Keratinocyte (primary cell): ENCODE measurements at regions not wholly inside any gene's neighbourhood (a gene's known extent, or its start where the extent isn't known, plus 50 kb on each side); places are given as distances from the start of the nearest gene placed in this dataset.

Source experiments
- DNase-seq: peaks from one replicate; pipeline ENCODE4 v3.0.0-alpha.2; 2011; ENCODE audit warnings: low read depth, missing footprints, low spot score
- FAIRE-seq: peaks from 2 replicates; lab custom pipeline; 2011; peaks lifted over from hg19 to GRCh38; lab: Jason Lieb, UNC
- H2AFZ ChIP-seq: 2 replicates; pipeline ENCODE4 v1.6.0; 2012; ENCODE audit warnings: low read length, control low read depth, inconsistent platforms; ENCODE audit not compliant: control insufficient read depth
- H3K27ac ChIP-seq: 2 replicates; pipeline ENCODE4 v1.5.1; 2011; ENCODE audit warnings: low read length; ENCODE audit not compliant: control insufficient read depth, insufficient read depth
- H3K27me3 ChIP-seq: 3 replicates; pipeline ENCODE4 v1.6.0; 2011; ENCODE audit warnings: low read length; ENCODE audit not compliant: control insufficient read depth, insufficient read depth; ENCODE audit errors: extremely low read depth
- H3K36me3 ChIP-seq, 2 experiments: 2 replicates in 1 of 2; 3 replicates in 1 of 2; pipeline ENCODE4 v1.5.1; 2011; ENCODE audit warnings: low read length in 2 of 2, mild to moderate bottlenecking in 1 of 2; ENCODE audit not compliant: control insufficient read depth in 2 of 2, insufficient read depth in 2 of 2; ENCODE audit errors: extremely low read depth in 1 of 2
- H3K4me1 ChIP-seq: 3 replicates; pipeline ENCODE4 v1.5.1; 2011; ENCODE audit warnings: low read length; ENCODE audit not compliant: control insufficient read depth, insufficient read depth; ENCODE audit errors: extremely low read depth
- H3K4me2 ChIP-seq: 3 replicates; pipeline ENCODE4 v1.6.0; 2011; ENCODE audit warnings: low read depth, low read length; ENCODE audit not compliant: control insufficient read depth, insufficient read depth; ENCODE audit errors: extremely low read depth
- H3K4me3 ChIP-seq, 3 experiments: fragments of 200-600 bp in 1 of 3; sonication (generic) in 1 of 3; 2 replicates in 2 of 3; 3 replicates in 1 of 3; pipeline ENCODE4 v1.5.1; 2011 to 2016; ENCODE audit warnings: low read length in 3 of 3, mild to moderate bottlenecking in 3 of 3, control low read depth in 2 of 3, inconsistent platforms in 1 of 3, low read depth in 1 of 3, mixed read lengths in 1 of 3, mixed run types in 1 of 3, moderate library complexity in 1 of 3; ENCODE audit not compliant: control insufficient read depth in 2 of 3, insufficient read depth in 2 of 3; ENCODE audit errors: extremely low read depth in 1 of 3
- H3K79me2 ChIP-seq: 2 replicates; pipeline ENCODE4 v1.6.0; 2012; ENCODE audit warnings: low read length; ENCODE audit not compliant: control insufficient read depth, insufficient read depth
- H3K9ac ChIP-seq: 3 replicates; pipeline ENCODE4 v1.6.0; 2011; ENCODE audit warnings: low read length; ENCODE audit not compliant: control insufficient read depth, insufficient read depth; ENCODE audit errors: extremely low read depth
- H3K9me1 ChIP-seq: 3 replicates; pipeline ENCODE4 v1.6.0; 2011; ENCODE audit warnings: low read length; ENCODE audit not compliant: control insufficient read depth, insufficient read depth; ENCODE audit errors: extremely low read depth
- H3K9me3 ChIP-seq: 2 replicates; pipeline ENCODE4 v1.5.1; 2012; ENCODE audit warnings: low read depth, low read length; ENCODE audit not compliant: control insufficient read depth
- H4K20me1 ChIP-seq: 3 replicates; pipeline ENCODE4 v1.6.0; 2011; ENCODE audit warnings: low read length; ENCODE audit not compliant: control insufficient read depth, insufficient read depth; ENCODE audit errors: extremely low read depth
- EZH2 ChIP-seq: IDR thresholded peaks from one replicate; pipeline ENCODE4 v1.6.1; 2012; ENCODE audit warnings: inconsistent platforms, mild to moderate bottlenecking, low read length, moderate library complexity
- dilution Hi-C: fragments of 300-500 bp; cut with MboI; formaldehyde crosslinking; loops from one replicate; pipeline ENCODE4 v1.7.0; 2020; ENCODE audit warnings: low sequenced_read_pairs; ENCODE audit not compliant: extremely low pct_ligation_motif_present
- TF ChIP-seq, protein P1 (sequence below), 3 experiments: IDR thresholded peaks in 1 of 3; conservative IDR thresholded peaks in 1 of 3; optimal IDR thresholded peaks in 1 of 3; 2 replicates in 2 of 3; 3 replicates in 1 of 3; pipeline versions ENCODE3 to v1.5.1; 2011; ENCODE audit warnings: low read length in 3 of 3, mild to moderate bottlenecking in 3 of 3, moderate library complexity in 2 of 3, control low read depth in 1 of 3, inconsistent platforms in 1 of 3; ENCODE audit not compliant: insufficient read depth in 2 of 3; ENCODE audit errors: extremely low read depth in 1 of 3

DNA sequence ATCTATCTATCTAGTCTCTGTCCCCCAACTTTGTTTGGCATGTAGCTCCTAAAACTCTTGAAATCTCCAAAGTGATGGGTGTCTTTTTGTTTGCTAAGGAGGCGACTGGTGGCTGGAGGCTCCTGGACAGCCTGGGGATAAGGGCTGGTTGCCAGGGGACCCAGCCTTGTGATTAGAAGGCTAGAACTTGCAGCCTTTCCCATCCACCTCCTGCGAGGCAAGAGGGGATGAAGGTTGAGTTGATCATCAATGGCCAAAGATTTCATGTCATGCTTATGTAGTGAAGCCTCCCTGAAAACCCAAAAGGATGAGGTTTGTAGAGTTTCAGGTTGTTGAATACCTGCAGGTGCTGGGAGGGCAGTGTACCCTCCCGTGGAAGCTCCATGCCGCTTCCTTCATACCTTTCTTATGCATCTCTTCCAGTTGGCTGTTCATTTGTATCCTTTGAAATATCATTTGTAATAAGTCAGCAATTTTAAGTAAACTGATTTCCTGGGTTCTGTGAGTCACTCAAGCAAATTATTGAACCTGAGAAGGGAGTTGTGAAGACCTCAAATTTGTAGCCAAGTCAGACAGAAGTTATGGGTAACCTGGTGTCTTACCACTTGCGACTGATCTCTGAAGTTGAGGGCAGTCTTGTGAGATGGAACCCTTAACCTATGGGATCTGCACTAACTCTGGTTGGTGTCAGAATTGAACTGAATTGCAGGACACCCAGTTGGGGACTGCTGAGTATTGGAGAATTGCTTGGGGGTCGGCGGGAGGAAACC, 202.4 kb downstream of the SEC14L1 start:
- Histone ChIP-seq H3K27ac (no peak overlapping the region), H2AFZ (no peak overlapping the region), H3K4me1 (peaks cover 3% of the 10 kb centered on the region), H3K9me1 (peaks cover 4% of the 10 kb centered on the region), H4K20me1 (peaks cover 32% of the 10 kb centered on the region), H3K79me2 (peaks cover 88% of the 10 kb centered on the region), H3K4me3 (no peak overlapping the region), H3K9me3 (no peaks in the 10 kb centered on the region), H3K9ac (no peak overlapping the region), H3K36me3 (peaks cover 4 to 14% of the 10 kb centered on the region in 2 experiments), H3K4me2 (no peak overlapping the region), H3K27me3 (no peaks in the 10 kb centered on the region)
- no peak for TF ChIP-seq EZH2
- TF ChIP-seq, protein P1, sequence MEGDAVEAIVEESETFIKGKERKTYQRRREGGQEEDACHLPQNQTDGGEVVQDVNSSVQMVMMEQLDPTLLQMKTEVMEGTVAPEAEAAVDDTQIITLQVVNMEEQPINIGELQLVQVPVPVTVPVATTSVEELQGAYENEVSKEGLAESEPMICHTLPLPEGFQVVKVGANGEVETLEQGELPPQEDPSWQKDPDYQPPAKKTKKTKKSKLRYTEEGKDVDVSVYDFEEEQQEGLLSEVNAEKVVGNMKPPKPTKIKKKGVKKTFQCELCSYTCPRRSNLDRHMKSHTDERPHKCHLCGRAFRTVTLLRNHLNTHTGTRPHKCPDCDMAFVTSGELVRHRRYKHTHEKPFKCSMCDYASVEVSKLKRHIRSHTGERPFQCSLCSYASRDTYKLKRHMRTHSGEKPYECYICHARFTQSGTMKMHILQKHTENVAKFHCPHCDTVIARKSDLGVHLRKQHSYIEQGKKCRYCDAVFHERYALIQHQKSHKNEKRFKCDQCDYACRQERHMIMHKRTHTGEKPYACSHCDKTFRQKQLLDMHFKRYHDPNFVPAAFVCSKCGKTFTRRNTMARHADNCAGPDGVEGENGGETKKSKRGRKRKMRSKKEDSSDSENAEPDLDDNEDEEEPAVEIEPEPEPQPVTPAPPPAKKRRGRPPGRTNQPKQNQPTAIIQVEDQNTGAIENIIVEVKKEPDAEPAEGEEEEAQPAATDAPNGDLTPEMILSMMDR (optimal IDR thresholded peaks at IDR 0.05 in 1 of 3, IDR thresholded peaks at IDR 0.05 in 1 of 3, conservative IDR thresholded peaks at IDR 0.05 in 1 of 3; ENCODE audit: extremely low read depth in 1 of 3, insufficient read depth in 2 of 3, low read length in 3 of 3) = no peak
- FAIRE-seq (no peak), DNase-seq (no peak)
- dilution Hi-C loops = no loop called here

- H3K9me1 ChIP-seq = peaks cover 4% of the 10 kb centered on the region
- H2AFZ ChIP-seq = no peak overlapping the region
- no peak overlapping the region for H3K4me2 ChIP-seq
- TF ChIP-seq, protein P1 (optimal IDR thresholded peaks at IDR 0.05 in 1 of 3, IDR thresholded peaks at IDR 0.05 in 1 of 3, conservative IDR thresholded peaks at IDR 0.05 in 1 of 3; ENCODE audit: extremely low read depth in 1 of 3, insufficient read depth in 2 of 3, low read length in 3 of 3) = no peak
- TF ChIP-seq EZH2 = no peak
- dilution Hi-C loops = no loop called here
- H3K27me3 ChIP-seq = no peaks in the 10 kb centered on the region
- H3K36me3 ChIP-seq = peaks cover 4 to 14% of the 10 kb centered on the region in 2 experiments
- no peak overlapping the region for H3K4me3 ChIP-seq
- DNase-seq = no peak
- FAIRE-seq = no peak
- peaks cover 3% of the 10 kb centered on the region for H3K4me1 ChIP-seq
- no peak overlapping the region for H3K9ac ChIP-seq
- no peak overlapping the region for H3K27ac ChIP-seq
- H3K9me3 ChIP-seq = no peaks in the 10 kb centered on the region
- H3K79me2 ChIP-seq = peaks cover 88% of the 10 kb centered on the region
- peaks cover 32% of the 10 kb centered on the region for H4K20me1 ChIP-seq
Measured at GRCh38 chr17:77344038-77344437, 203.3 kb downstream of the SEC14L1 start.
